ENCODE measurements at regions not wholly inside any gene's neighbourhood (a gene's known extent, or its start where the extent isn't known, plus 50 kb on each side); places are given as distances from the start of the nearest gene placed in this dataset.

- no peak for DNase-seq
- Histone ChIP-seq H3K79me2 (ENCODE audit: insufficient read depth) (no peaks in the 10 kb centered on the region), H3K9me2 (no peaks in the 10 kb centered on the region), H2AFZ (ENCODE audit: low read depth) (no peak overlapping the region), H3K27me3 (ENCODE audit: insufficient read depth) (no peaks in the 10 kb centered on the region), H3K27ac (ENCODE audit: low read depth in 2 of 2, low read length in 1 of 2) (no peak overlapping the region), H3K4me2 (no peak overlapping the region), H3K9ac (no peak overlapping the region), H3K9me3 (no peaks in the 10 kb centered on the region), H3K4me3 (ENCODE audit: low read depth in 2 of 2, low read length in 1 of 2) (no peak overlapping the region), H3F3A (replicated peaks; ENCODE audit: insufficient read depth) (no peaks in the 10 kb centered on the region), H4K20me1 (ENCODE audit: insufficient read depth) (no peaks in the 10 kb centered on the region), H3K4me1 (ENCODE audit: control insufficient read depth in 1 of 2, insufficient read depth in 2 of 2, low read depth in 1 of 2, low read length in 1 of 2) (no peaks in the 10 kb centered on the region), H3K36me3 (replicated peaks in 1 of 2; ENCODE audit: control insufficient read depth in 1 of 2, insufficient read depth in 2 of 2, low read length in 1 of 2) (no peaks in the 10 kb centered on the region)
- no peak for TF ChIP-seq TAF1 (IDR thresholded peaks at IDR 0.05; ENCODE audit: borderline replicate concordance, low read depth, low read length)
- no peak for TF ChIP-seq NRF1 (IDR thresholded peaks at IDR 0.05; ENCODE audit: low read depth, low read length)
- TF ChIP-seq PBX3 (IDR thresholded peaks at IDR 0.05): no peak
- no peak for TF ChIP-seq RCOR1 (IDR thresholded peaks at IDR 0.05; ENCODE audit: low read length)
- no peak for TF ChIP-seq POLR2AphosphoS5 (IDR thresholded peaks at IDR 0.05; ENCODE audit: low read depth, low read length)
- no peak for TF ChIP-seq MEF2A (IDR thresholded peaks at IDR 0.05; ENCODE audit: borderline replicate concordance, low read depth)
- TF ChIP-seq CHD2 (IDR thresholded peaks at IDR 0.05; ENCODE audit: low read length, partially characterized antibody): no peak
- TF ChIP-seq, protein P1, sequence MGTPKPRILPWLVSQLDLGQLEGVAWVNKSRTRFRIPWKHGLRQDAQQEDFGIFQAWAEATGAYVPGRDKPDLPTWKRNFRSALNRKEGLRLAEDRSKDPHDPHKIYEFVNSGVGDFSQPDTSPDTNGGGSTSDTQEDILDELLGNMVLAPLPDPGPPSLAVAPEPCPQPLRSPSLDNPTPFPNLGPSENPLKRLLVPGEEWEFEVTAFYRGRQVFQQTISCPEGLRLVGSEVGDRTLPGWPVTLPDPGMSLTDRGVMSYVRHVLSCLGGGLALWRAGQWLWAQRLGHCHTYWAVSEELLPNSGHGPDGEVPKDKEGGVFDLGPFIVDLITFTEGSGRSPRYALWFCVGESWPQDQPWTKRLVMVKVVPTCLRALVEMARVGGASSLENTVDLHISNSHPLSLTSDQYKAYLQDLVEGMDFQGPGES (IDR thresholded peaks at IDR 0.05; ENCODE audit: low read depth, low read length): no peak
- no peak for TF ChIP-seq SMC3 (IDR thresholded peaks at IDR 0.05; ENCODE audit: low read depth, low read length)
- no peak for TF ChIP-seq EP300 (IDR thresholded peaks at IDR 0.05; ENCODE audit: borderline replicate concordance in 1 of 2, low read depth in 1 of 2, low read length in 1 of 2)
- no peak for TF ChIP-seq RXRA (IDR thresholded peaks at IDR 0.05; ENCODE audit: borderline replicate concordance, low read depth)
- TF ChIP-seq, protein P2, sequence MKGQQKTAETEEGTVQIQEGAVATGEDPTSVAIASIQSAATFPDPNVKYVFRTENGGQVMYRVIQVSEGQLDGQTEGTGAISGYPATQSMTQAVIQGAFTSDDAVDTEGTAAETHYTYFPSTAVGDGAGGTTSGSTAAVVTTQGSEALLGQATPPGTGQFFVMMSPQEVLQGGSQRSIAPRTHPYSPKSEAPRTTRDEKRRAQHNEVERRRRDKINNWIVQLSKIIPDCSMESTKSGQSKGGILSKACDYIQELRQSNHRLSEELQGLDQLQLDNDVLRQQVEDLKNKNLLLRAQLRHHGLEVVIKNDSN (IDR thresholded peaks at IDR 0.05; ENCODE audit: borderline replicate concordance, low read depth): no peak
- no peak for TF ChIP-seq CTCF (IDR thresholded peaks at IDR 0.05)
- no peak for TF ChIP-seq FOXJ3 (CRISPR knock-in tag; IDR thresholded peaks at IDR 0.05)
- no peak for TF ChIP-seq GATA2 (CRISPR knock-in tag; IDR thresholded peaks at IDR 0.05)
- ChIA-PET CTCF (no interaction called here), POLR2A (no interaction called here)
- WGBS (ENCODE audit: low lambda C conversion rate): 29% methylated on average over 1 of the region's 4 CpGs
Measured at GRCh38 chr5:136864960-136865359, 499.6 kb upstream of the TRPC7 start.

Data from SK-N-SH (cell line).